ENCODE measurements at regions not wholly inside any gene's neighbourhood (a gene's known extent, or its start where the extent isn't known, plus 50 kb on each side); places are given as distances from the start of the nearest gene placed in this dataset.
A peak's percentile ranks its signal among the peaks of the same experiment; 100 is the strongest.

GRCh38 chr5:104942735-104943134 is 1380.1 kb upstream of the NUDT12 start:
- no peak for TF ChIP-seq CTCF (conservative IDR thresholded peaks at IDR 0.05; ENCODE audit: low read depth, low read length)

GRCh38 chr5:104941030-104941645 is 1378.5 kb upstream of the NUDT12 start:
- DNase-seq (ENCODE audit: low read depth) = no peak
- no peak overlapping the region for H3K4me3 ChIP-seq (ENCODE audit: low read depth, low read length)
- no peak for TF ChIP-seq CTCF (conservative IDR thresholded peaks at IDR 0.05; ENCODE audit: low read depth, low read length)

More at GRCh38 chr5:104942735-104943134, 1380.1 kb upstream of the NUDT12 start:
- no peak overlapping the region for H3K4me3 ChIP-seq (ENCODE audit: low read depth, low read length)
- no peak for DNase-seq (ENCODE audit: low read depth)

- peak; percentile 22 for DNase-seq (ENCODE audit: low read depth)
- no peak for TF ChIP-seq CTCF (conservative IDR thresholded peaks at IDR 0.05; ENCODE audit: low read depth, low read length)
- H3K4me3 ChIP-seq (ENCODE audit: low read depth, low read length) = no peak overlapping the region
Observed at GRCh38 chr5:104937598-104937997, 1375.0 kb upstream of the NUDT12 start.

GRCh38 chr5:104932431-104932830 is 1369.8 kb upstream of the NUDT12 start:
- TF ChIP-seq CTCF (conservative IDR thresholded peaks at IDR 0.05; ENCODE audit: low read depth, low read length) = no peak
- H3K4me3 ChIP-seq (ENCODE audit: low read depth, low read length) = no peak overlapping the region
- DNase-seq (ENCODE audit: low read depth) = no peak

GRCh38 chr5:104928906-104929520 is 1366.4 kb upstream of the NUDT12 start:
- DNase-seq (ENCODE audit: low read depth) = no peak
- no peak for TF ChIP-seq CTCF (conservative IDR thresholded peaks at IDR 0.05; ENCODE audit: low read depth, low read length)
- no peak overlapping the region for H3K4me3 ChIP-seq (ENCODE audit: low read depth, low read length)

GRCh38 chr5:104915226-104915625 is 1352.6 kb upstream of the NUDT12 start:
- no peak overlapping the region for H3K4me3 ChIP-seq (ENCODE audit: low read depth, low read length)
- DNase-seq (ENCODE audit: low read depth) = no peak
- TF ChIP-seq CTCF (conservative IDR thresholded peaks at IDR 0.05; ENCODE audit: low read depth, low read length) = no peak

- TF ChIP-seq CTCF (conservative IDR thresholded peaks at IDR 0.05; ENCODE audit: low read depth, low read length) = no peak
- H3K4me3 ChIP-seq (ENCODE audit: low read depth, low read length) = no peak overlapping the region
- DNase-seq (ENCODE audit: low read depth) = no peak
Observed at GRCh38 chr5:104914536-104915070, 1352.0 kb upstream of the NUDT12 start.

All from choroid plexus epithelial cell (primary cell).